ENCODE measurements at regions not wholly inside any gene's neighbourhood (a gene's known extent, or its start where the extent isn't known, plus 50 kb on each side); places are given as distances from the start of the nearest gene placed in this dataset.

DNA sequence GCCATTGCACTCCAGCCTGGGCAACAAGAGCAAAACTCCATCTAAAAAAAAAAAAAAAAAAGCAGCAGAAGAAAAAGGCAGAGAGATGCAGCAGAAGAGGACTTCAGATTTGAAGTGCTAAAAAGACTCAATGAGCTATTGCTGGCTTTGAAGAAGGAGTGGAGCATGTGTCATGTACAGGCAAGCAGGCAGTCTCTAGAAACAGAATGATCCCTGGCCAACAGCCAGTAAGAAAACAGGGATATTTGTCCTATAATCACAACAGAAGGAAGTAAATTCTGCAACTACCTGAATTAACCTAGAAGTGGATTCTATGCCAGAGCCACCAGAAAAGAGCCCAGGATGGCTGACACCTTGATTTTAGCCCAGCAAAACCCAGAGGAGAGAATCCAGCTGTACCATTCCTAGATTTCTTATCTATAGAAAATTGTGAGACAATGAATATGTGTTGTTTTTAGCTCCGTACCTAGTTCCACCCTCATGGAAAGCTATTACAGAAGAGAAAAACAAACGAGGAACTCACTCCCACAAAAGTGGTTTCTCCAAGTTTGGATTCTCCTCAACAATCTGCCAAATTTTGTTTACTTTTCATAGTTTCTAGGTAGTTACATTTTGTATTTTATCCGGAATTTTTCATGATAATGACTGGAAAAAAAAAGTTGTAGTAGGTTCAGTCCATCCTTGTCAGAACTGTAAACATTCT is 198.2 kb upstream of the GNAI1 start:
- TF ChIP-seq, protein P1, sequence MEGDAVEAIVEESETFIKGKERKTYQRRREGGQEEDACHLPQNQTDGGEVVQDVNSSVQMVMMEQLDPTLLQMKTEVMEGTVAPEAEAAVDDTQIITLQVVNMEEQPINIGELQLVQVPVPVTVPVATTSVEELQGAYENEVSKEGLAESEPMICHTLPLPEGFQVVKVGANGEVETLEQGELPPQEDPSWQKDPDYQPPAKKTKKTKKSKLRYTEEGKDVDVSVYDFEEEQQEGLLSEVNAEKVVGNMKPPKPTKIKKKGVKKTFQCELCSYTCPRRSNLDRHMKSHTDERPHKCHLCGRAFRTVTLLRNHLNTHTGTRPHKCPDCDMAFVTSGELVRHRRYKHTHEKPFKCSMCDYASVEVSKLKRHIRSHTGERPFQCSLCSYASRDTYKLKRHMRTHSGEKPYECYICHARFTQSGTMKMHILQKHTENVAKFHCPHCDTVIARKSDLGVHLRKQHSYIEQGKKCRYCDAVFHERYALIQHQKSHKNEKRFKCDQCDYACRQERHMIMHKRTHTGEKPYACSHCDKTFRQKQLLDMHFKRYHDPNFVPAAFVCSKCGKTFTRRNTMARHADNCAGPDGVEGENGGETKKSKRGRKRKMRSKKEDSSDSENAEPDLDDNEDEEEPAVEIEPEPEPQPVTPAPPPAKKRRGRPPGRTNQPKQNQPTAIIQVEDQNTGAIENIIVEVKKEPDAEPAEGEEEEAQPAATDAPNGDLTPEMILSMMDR (IDR thresholded peaks at IDR 0.05), result no peak
- no peak for TF ChIP-seq ZFX (IDR thresholded peaks at IDR 0.05; ENCODE audit: borderline replicate concordance)
